T-helper 9 cell (primary cell): ENCODE measurements at regions not wholly inside any gene's neighbourhood (a gene's known extent, or its start where the extent isn't known, plus 50 kb on each side); places are given as distances from the start of the nearest gene placed in this dataset.
"Not testable (repeated sequence)": the region's sequence is repeated elsewhere in the genome, so short reads cannot be mapped to it uniquely, and the experiment has no call there.

Experiments used
- DNase-seq: peaks from one replicate; pipeline ENCODE4 v3.0.0-alpha.2; 2020

- DNase-seq: no peak
Measured at GRCh38 chr18:77329651-77330050, 80.0 kb downstream of the GALR1 start.

DNA sequence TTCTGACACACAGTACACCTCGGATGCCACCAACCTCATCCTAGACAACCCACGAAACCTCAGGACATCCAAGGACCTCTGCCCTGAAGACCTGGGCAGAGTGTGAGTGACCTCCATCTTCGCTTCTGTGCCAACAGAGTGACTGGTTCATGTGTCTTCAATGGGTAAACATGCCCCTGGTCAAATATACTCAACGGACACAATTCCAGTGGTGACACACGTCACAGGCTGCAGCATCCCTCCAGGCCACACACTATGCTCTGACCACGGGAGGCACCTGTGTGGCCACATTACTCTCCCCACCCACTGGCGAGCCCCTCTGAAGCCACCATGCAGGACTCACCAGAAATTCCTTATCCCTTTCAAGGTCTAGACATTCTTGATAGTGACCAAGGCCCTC lies 85.2 kb downstream of the GALR1 start:
- DNase-seq: no peak

DNA sequence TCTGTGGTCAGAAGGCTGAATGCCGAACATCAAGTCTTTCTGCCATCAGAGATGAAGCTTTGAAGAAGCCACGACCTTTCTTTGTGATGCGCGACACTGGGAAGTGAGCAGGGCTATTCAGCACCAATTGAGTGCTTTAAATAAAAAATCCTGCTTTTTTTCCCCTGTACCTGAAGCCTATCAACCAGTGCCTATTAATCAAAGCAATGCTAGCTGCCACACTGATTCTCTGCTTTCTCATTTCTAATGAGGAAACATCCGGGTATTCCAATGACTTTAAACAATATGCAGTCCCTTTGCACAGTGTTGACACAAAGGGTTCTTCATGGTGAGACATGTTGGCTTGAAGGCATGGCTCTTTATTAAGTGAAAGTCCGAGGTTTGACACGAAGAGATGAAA lies 88.0 kb downstream of the GALR1 start:
- no peak for DNase-seq

DNA sequence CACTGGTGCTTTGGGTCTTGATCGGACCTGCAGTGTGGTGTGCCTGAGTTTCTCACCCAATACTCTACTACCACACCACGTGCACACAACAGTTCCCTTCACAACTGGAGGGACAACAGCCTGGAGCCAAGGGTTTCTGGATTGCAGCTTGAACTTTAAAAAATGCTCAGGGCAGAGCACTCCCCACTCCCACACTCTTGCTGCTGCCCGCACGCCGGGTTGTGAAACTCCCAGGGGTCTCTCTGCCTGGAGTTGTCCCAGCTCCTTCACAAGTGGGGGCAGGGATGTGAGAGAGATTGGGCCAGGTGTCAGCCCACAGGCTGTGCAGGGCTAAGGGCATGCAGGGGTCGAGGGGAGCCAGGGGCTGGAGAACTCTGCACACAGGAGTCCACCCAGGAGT lies 89.4 kb downstream of the GALR1 start:
- DNase-seq: no peak

GRCh38 chr18:77339623-77340022 lies 90.0 kb downstream of the GALR1 start:
- DNase-seq: no peak

DNA sequence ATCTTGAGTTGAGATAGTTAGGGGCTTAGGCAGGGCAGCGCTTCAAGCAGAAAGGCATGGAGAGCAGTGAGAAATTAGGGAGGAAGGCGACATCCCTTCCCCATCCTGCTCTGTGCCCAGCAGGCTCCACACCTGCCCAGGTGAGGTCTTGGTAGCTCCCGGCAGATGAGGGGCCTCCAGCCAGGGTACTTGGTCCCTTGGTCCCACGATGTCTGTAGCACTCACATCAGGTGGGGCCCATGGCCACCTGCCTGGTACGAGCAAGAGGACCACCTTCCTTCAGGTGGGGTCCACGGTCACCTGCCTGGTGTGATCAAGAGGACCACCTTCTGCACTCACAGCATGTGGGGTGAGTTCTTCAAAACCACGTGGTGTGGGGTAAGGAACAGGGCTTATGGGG lies 91.2 kb downstream of the GALR1 start:
- no peak for DNase-seq

GRCh38 chr18:77341527-77342325 lies 92.1 kb downstream of the GALR1 start:
- DNase-seq: no peak

DNA sequence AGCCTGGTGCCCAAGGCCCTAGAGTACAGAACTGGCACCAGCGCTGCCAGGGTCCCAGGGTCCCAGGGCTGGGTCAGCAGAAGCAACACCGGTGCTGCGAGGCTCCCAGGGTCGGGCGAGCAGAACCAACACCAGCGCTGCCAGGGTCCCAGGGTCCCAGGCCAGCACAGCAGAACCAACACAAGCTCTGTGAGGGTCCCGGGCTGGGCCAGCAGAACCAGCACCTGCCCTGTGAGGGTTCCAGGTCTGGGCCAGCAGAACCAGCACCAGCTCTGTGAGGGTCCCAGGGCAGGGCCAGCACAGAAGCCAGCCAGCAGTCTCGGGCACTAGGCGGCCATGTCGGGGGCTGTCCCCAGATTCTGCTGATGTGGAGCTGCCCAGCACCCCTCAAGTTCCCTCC lies 93.1 kb downstream of the GALR1 start:
- no peak for DNase-seq

DNA sequence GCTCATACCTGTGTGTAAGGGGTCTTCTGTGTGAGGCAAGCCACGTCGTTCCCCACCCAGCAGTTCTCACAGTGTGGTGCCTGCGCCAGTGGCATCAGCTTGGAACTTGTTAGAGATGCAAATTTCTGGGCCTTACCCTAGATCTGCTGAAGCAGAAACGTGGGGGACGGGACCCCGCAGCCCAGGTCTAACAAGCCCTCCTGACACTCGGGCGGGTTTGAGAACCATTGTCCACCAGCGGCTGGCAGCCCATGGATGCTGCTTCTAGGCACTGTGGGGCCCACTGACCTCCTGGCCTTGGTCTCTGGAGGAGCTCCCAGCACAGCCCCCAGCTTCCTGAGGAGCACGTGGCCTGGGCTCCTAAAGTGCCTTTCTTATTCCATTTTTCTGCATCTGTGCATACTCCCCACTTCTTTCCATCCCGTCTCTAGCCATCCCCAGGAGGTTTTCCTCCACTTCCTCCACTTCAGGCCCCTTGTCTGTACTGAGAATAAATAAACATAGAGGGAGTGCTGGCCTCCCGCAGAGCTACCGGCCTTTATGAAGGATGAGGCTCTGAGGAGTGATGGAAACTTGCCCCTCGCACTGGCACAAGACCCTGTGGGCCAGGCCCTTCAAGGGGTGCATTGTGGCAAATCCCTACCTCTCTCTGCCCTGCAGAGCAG lies 94.3 kb downstream of the GALR1 start:
- no peak for DNase-seq

DNA sequence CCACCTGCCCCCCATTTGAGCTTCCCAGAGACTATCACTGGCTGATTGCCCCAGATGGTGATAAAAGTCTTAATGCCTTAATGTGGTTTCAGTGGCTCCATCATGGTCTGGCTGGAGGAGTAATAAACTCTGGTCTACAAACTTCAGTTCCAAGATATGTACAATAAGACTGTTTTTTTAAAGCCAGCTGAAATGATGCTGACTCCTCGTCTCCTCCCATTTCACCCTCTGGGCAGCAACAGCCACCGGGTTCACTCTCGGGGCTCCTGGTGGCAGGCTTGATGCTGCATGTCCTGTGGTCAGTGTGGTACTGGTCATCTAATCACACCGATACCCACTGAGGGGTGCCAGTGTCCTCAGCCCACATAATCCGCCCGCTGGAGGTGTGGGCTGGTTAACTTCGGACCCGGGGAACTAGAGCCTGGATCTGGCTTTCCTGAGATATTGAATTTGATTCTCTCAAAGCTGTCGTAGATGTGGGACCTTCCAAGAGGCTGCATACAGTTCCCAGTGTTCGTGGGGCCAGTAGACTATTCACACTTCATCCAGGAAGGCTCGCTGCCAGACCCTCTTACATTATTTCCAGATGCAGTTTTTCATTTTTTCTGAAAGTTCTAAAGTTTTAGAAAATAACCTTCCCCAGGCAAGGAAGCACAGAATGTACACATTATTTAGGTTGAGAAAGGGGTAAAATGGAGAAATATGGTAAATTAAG lies 95.3 kb downstream of the GALR1 start:
- no peak for DNase-seq

DNA sequence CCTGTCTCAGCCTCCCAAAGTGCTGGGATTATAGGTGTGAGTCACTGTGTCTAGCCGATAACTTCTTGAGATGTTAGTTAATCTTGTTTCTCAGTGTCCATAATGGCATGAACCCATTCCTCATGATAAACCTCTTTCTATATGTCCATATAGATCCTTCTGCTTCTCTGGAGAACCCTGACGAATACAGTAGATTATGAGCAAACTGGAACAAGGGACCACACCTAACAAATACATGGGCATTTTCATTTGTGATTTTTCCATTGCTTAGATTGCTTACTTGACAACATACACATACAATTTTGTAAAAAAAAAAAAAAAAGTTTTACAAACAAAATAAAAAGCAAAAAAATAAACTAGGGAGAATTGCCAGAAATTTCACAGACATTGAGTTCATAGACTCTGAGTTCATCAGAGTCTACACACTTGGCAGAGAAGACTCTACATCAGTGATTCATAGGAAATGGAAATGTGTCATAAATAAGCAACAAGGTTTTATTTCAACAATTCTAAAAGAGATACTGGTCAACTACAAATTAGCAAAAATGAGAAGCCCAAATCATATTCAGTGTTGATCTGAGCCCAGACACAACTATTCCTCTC lies 96.7 kb downstream of the GALR1 start:
- DNase-seq: no peak

DNA sequence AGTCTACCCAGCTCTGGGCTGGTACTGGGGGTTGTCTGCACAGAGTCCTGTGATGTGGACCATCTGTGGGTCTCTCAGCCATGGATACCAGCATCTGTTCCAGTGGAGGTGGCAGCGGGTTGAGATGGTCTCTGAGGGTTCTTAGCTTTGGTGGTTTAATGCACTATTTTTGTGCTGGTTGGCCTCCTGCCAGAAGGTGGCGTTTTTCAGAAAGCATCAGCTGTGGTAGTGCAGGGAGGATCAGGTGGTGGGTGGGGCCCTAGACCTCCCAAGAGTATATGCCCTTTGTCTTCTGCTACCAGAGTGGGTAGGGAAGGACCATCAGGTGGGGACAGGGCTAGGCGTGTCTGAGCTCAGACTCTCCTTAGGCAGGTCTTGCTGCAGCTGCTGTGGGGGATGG lies 103.7 kb downstream of the GALR1 start:
- not testable (repeated sequence) for DNase-seq

- no peak for DNase-seq
Measured at GRCh38 chr18:77359561-77360314, 110.1 kb downstream of the GALR1 start.

- DNase-seq: no peak
Measured at GRCh38 chr18:77360315-77361190, 110.9 kb downstream of the GALR1 start.

DNA sequence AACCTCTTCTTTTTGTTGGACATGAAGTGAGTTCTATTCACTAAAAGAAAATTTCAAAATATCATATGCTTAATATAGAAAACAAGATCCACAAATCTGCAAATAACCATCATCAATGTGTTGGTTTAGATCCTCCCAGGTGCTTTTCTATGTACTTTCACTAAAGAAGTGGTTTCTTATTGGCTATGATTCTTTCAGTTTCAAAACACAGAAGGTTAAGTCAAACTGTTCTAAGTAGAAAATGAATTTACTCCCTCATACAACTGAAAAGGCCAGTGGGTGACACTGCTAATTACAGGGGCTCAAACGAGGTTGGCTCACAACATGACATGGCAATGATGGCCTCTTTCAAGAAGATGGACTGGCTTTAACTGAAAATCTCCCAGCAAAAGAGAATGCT lies 111.7 kb downstream of the GALR1 start:
- no peak for DNase-seq

GRCh38 chr18:77365667-77366066 lies 116.0 kb downstream of the GALR1 start:
- DNase-seq: no peak

GRCh38 chr18:77366067-77366719 lies 116.5 kb downstream of the GALR1 start:
- no peak for DNase-seq

GRCh38 chr18:77366720-77367641 lies 117.3 kb downstream of the GALR1 start:
- no peak for DNase-seq

DNA sequence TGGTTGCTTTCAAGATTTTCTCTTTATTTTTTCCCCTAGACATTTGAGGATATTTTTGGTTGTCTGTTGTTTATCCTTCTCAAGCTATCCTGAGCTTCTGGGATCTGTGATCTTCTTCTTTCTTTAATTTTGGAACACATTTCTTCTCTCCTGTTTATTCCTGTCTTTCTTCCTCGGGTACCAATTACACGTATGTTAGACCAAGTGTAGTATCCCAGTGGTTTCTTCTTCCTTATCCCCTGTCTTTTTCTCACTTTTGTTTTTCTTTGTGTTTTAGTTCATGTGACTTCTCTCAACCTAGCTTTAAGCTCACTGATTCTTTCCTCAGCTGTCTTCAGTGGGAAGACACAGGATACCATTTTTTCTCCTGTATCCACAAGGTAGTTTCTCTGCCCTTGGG lies 120.0 kb downstream of the GALR1 start:
- no peak for DNase-seq
